Body of pancreas (tissue), 4 donors: ENCODE measurements at regions not wholly inside any gene's neighbourhood (a gene's known extent, or its start where the extent isn't known, plus 50 kb on each side); places are given as distances from the start of the nearest gene placed in this dataset.

Experiments
- ATAC-seq: fragments of 150-250 bp; one replicate; pipeline ENCODE4 v1.9.1; 2016
- DNase-seq, 4 donors: peaks; one replicate each; pipeline ENCODE4 v3.0.0-alpha.2; 2019
- H3K27ac ChIP-seq, 4 donors: fragments of 200-600 bp; sonication (generic); 1 replicate in 3 of 4; 2 replicates in 1 of 4; pipeline versions ENCODE4 v1.5.1 to v1.6.1; 2016 to 2019; ENCODE audit warnings: mild to moderate bottlenecking in 1 of 4, mixed read lengths in 1 of 4, moderate library complexity in 1 of 4
- H3K27me3 ChIP-seq, 2 donors: fragments of 200-600 bp; sonication (generic); one replicate each; pipeline ENCODE4 v1.6.0; 2016; ENCODE audit warnings: mild to moderate bottlenecking in 1 of 2
- H3K36me3 ChIP-seq, 2 donors: fragments of 200-600 bp; sonication (generic); replicated peaks in 1 of 2; 2 replicates each; pipeline ENCODE4 v1.5.1; 2016; ENCODE audit warnings: low read depth in 2 of 2; ENCODE audit not compliant: insufficient read depth in 1 of 2
- H3K4me1 ChIP-seq: fragments of 200-600 bp; sonication (generic); one replicate; pipeline ENCODE4 v1.6.0; 2016
- H3K4me3 ChIP-seq, 2 donors: fragments of 200-600 bp; sonication (generic); 1 replicate in 1 of 2; 2 replicates in 1 of 2; pipeline ENCODE4 v1.5.1; 2016 to 2019
- H3K9me3 ChIP-seq, 3 donors: fragments of 200-600 bp; sonication (generic); 1 replicate in 2 of 3; 2 replicates in 1 of 3; pipeline ENCODE4 v1.5.1; 2016
- POLR2A ChIP-seq, 3 donors: fragments of 450-650 bp; IDR thresholded peaks; one replicate each; pipeline ENCODE4 v1.6.1; 2016; ENCODE audit warnings: antibody characterized with exemption in 3 of 3, mild to moderate bottlenecking in 2 of 3
- WGBS, 2 donors: methylation state at CpG; one replicate each; pipeline ENCODE4 v1.1.5; 2017; 5-methylcytosine and 5-hydroxymethylcytosine counted together
- intact Hi-C: fragments of 100-400 bp; cut with DNase I; formaldehyde crosslinking; loops from one replicate; pipeline ENCODE4 v1.15.1; 2023
- TF ChIP-seq, protein P1 (sequence below), 7 experiments: fragments of 450-650 bp in 4 of 7; fragments of 200-600 bp in 3 of 7; sonication (generic) in 3 of 7; IDR thresholded peaks; one replicate each; pipeline ENCODE4 v1.5.1; 2016 to 2019; ENCODE audit warnings: antibody characterized with exemption in 7 of 7

DNA sequence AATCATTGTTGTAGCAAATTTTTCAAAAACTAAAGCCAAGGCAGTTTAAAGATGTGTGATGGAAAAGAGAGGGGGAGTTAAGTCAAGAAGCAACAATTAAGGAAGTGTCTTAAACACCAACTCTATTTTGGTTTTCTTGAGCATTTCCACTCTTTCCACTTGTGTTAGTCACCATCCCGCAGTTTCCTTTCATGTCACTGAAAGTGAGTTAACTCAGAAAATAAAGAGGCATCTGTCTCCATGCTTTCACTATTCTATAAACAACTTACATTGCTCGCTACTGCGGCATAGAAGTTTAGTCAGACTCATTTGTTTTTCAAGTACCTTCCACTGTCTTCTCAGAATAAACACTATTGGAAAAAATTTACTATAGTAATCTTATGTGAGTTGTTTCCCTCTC, 284.9 kb upstream of the SEMA3D start:
- no peaks in the 10 kb centered on the region for H3K4me1 ChIP-seq
- DNase-seq, result no peak
- no peak for ATAC-seq
- H3K36me3 ChIP-seq, result no peaks in the 10 kb centered on the region
- H3K4me3 ChIP-seq, result no peak overlapping the region
- no peaks in the 10 kb centered on the region for H3K27me3 ChIP-seq
- no peak overlapping the region for H3K27ac ChIP-seq
- intact Hi-C loops, result no loop called here
- 34 to 43% methylated on average over 3 of the region's 3 CpGs for WGBS, 2 donors
- TF ChIP-seq, protein P1, sequence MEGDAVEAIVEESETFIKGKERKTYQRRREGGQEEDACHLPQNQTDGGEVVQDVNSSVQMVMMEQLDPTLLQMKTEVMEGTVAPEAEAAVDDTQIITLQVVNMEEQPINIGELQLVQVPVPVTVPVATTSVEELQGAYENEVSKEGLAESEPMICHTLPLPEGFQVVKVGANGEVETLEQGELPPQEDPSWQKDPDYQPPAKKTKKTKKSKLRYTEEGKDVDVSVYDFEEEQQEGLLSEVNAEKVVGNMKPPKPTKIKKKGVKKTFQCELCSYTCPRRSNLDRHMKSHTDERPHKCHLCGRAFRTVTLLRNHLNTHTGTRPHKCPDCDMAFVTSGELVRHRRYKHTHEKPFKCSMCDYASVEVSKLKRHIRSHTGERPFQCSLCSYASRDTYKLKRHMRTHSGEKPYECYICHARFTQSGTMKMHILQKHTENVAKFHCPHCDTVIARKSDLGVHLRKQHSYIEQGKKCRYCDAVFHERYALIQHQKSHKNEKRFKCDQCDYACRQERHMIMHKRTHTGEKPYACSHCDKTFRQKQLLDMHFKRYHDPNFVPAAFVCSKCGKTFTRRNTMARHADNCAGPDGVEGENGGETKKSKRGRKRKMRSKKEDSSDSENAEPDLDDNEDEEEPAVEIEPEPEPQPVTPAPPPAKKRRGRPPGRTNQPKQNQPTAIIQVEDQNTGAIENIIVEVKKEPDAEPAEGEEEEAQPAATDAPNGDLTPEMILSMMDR (IDR thresholded peaks at IDR 0.05), result no peak
- TF ChIP-seq POLR2A (IDR thresholded peaks at IDR 0.05), result no peak
- no peaks in the 10 kb centered on the region for H3K9me3 ChIP-seq

DNA sequence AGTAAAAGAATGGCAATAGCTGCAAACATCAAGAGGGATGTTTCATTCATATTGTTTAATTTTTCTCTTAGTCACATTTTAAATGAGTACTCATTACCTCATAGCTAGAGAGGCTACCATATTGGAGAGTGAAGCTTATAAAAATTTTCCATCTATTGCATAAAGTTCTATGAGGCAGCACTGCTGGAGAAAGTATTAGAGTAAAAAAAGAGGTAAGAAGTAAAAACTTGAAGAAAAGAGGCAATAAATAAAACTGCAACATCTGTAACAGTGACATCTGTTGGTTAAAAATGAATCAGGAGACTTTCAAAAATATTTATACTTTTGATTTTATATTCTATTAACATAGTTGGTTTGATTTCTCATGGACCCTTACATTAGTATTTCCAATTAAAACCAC, 284.5 kb upstream of the SEMA3D start:
- Histone ChIP-seq H3K4me1 (no peaks in the 10 kb centered on the region), H3K4me3 (no peak overlapping the region), H3K27ac (no peak overlapping the region), H3K9me3 (no peaks in the 10 kb centered on the region), H3K27me3 (no peaks in the 10 kb centered on the region), H3K36me3 (no peaks in the 10 kb centered on the region)
- intact Hi-C loops, result no loop called here
- DNase-seq (no peak), ATAC-seq (no peak)
- no peak for TF ChIP-seq POLR2A (IDR thresholded peaks at IDR 0.05)
- TF ChIP-seq, protein P1 (IDR thresholded peaks at IDR 0.05), result no peak

DNA sequence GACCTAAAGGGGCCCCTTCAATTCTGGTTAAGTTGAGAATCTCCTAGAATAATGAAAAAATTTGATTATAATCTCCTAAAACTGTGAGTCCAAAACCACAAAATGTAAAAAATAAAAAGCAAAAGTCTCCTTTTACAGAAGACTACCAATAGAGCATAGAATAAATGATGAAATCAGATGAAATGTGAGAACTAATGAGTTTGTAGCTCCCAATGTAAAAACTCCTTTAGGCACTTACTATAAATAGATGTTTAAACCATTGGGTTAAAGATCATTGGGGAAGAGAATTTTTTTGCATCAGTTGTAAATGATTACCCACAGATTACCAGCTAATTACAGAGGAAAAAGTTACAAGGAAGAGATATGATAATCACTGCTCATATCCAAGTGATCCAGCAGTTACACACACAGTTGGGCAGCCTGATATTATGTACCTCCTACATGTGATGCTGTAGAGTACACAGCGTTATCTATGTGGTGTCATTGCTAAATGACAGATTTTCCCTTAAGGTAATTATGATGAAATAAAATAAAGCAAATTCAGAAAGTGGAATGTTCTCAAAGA, 282.7 kb upstream of the SEMA3D start:
- WGBS, 2 donors, result 67 to 69% methylated on average over 1 of the region's 1 CpG
- no peak for ATAC-seq
- no peak for DNase-seq
- no peaks in the 10 kb centered on the region for H3K9me3 ChIP-seq
- TF ChIP-seq, protein P1 (IDR thresholded peaks at IDR 0.05), result no peak
- no peak for TF ChIP-seq POLR2A (IDR thresholded peaks at IDR 0.05)
- no peaks in the 10 kb centered on the region for H3K4me1 ChIP-seq
- no peaks in the 10 kb centered on the region for H3K27me3 ChIP-seq
- no peaks in the 10 kb centered on the region for H3K36me3 ChIP-seq
- H3K27ac ChIP-seq, result no peak overlapping the region
- no peak overlapping the region for H3K4me3 ChIP-seq
- intact Hi-C loops, result no loop called here

- TF ChIP-seq POLR2A (IDR thresholded peaks at IDR 0.05), result no peak
- TF ChIP-seq, protein P1 (IDR thresholded peaks at IDR 0.05), result no peak
- no peak for DNase-seq
- intact Hi-C loops, result no loop called here
- Histone ChIP-seq H3K4me1 (no peaks in the 10 kb centered on the region), H3K36me3 (no peaks in the 10 kb centered on the region), H3K27ac (no peak overlapping the region), H3K9me3 (no peaks in the 10 kb centered on the region), H3K27me3 (no peaks in the 10 kb centered on the region), H3K4me3 (no peak overlapping the region)
- no peak for ATAC-seq
- WGBS, 2 donors, result 58 to 77% methylated on average over 1 of the region's 1 CpG
Measured at GRCh38 chr7:85464042-85464651, 277.3 kb upstream of the SEMA3D start.

DNA sequence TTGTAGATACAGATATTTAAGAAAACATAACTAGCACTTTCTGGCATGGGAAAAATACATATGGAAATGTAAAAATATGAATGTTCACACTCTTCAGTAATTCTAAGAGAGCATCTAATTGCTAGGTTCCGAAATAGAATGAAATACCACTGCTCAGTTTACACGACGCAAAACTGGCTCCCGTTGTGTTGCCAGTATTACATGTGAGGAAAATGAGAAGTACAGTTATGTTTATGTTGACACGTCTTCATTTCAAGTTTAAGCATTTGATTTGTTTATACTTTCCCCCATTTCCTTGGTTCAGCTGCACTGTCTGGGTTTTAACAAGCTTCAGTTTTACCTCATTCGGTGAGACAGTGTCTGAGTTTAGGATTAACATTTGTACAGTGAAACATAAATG, 275.8 kb upstream of the SEMA3D start:
- no peaks in the 10 kb centered on the region for H3K27me3 ChIP-seq
- intact Hi-C loops, result no loop called here
- no peak for DNase-seq
- H3K4me3 ChIP-seq, result no peak overlapping the region
- H3K27ac ChIP-seq, result no peak overlapping the region
- no peak for ATAC-seq
- no peaks in the 10 kb centered on the region for H3K9me3 ChIP-seq
- no peak for TF ChIP-seq POLR2A (IDR thresholded peaks at IDR 0.05)
- TF ChIP-seq, protein P1 (IDR thresholded peaks at IDR 0.05), result no peak
- H3K4me1 ChIP-seq, result no peaks in the 10 kb centered on the region
- WGBS, 2 donors, result 46 to 55% methylated on average over 6 of the region's 6 CpGs
- H3K36me3 ChIP-seq, result no peaks in the 10 kb centered on the region
